HEK293 (cell line): ENCODE measurements at regions not wholly inside any gene's neighbourhood (a gene's known extent, or its start where the extent isn't known, plus 50 kb on each side); places are given as distances from the start of the nearest gene placed in this dataset.
"Not testable (repeated sequence)": the region's sequence is repeated elsewhere in the genome, so short reads cannot be mapped to it uniquely, and the experiment has no call there.

ENCODE experiments used
- CTCF ChIP-seq: fragments of 450-650 bp; formaldehyde crosslinking; IDR thresholded peaks from 2 replicates; pipeline ENCODE4 v1.5.1; 2016; ENCODE audit warnings: missing biosample characterization, missing genetic modification characterization
- PRDM1 ChIP-seq: fragments of 450-650 bp; formaldehyde crosslinking; IDR thresholded peaks from 2 replicates; pipeline ENCODE4; 2016; ENCODE audit warnings: missing biosample characterization, missing genetic modification characterization
- ZBTB17 ChIP-seq: fragments of 450-650 bp; formaldehyde crosslinking; IDR thresholded peaks from 2 replicates; pipeline ENCODE4 v1.5.1; 2016; ENCODE audit warnings: missing biosample characterization, missing genetic modification characterization
- ZNF266 ChIP-seq: fragments of 450-650 bp; formaldehyde crosslinking; IDR thresholded peaks from 2 replicates; pipeline ENCODE4 v1.5.1; 2016; ENCODE audit warnings: missing biosample characterization, missing genetic modification characterization, low read depth
- ZNF549 ChIP-seq: fragments of 450-650 bp; IDR thresholded peaks from 2 replicates; pipeline ENCODE4 v1.5.1; 2018; ENCODE audit warnings: missing biosample characterization, missing genetic modification characterization, mild to moderate bottlenecking, inconsistent platforms, moderate library complexity
- ZNF560 ChIP-seq: fragments of 450-650 bp; formaldehyde crosslinking; IDR thresholded peaks from 2 replicates; pipeline ENCODE4 v1.5.1; 2017; ENCODE audit warnings: missing biosample characterization, missing genetic modification characterization, borderline replicate concordance
- ZNF776 ChIP-seq: fragments of 450-650 bp; formaldehyde crosslinking; IDR thresholded peaks from 2 replicates; pipeline ENCODE4 v1.5.0; 2017; ENCODE audit warnings: missing biosample characterization, missing genetic modification characterization, borderline replicate concordance
- TF ChIP-seq, protein P1 (sequence below): fragments of 450-650 bp; formaldehyde crosslinking; IDR thresholded peaks from 2 replicates; pipeline ENCODE4 v1.5.1; 2016; ENCODE audit warnings: missing biosample characterization, missing genetic modification characterization
- TF ChIP-seq, protein P2 (sequence below): fragments of 450-650 bp; formaldehyde crosslinking; IDR thresholded peaks from 2 replicates; pipeline ENCODE4 v1.5.1; 2016; ENCODE audit warnings: missing biosample characterization, missing genetic modification characterization
- TF ChIP-seq, protein P3 (sequence below): fragments of 450-650 bp; formaldehyde crosslinking; IDR thresholded peaks from 2 replicates; pipeline ENCODE4 v1.5.1; 2016; ENCODE audit warnings: missing biosample characterization, missing genetic modification characterization

DNA sequence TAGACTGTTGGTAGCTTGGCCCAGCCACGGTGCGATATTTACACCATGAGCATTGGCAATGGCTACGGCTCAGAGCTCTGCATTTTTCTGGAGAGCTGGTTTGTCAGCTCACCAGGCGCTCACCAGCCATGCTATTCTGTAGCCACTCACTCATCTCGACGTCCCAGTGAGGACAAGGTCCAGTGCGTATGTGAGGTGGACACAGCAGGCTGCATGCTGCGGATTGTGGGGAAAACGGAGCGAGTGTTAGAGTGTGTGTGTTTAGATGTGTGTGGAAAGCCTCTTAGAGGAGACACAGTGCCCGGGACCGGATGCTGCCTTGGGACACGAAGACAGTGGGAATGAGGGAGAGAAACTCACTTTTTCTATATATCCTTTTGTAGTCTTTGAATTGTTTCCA lies 103.7 kb downstream of the PLXNA1 start:
- TF ChIP-seq, protein P1, sequence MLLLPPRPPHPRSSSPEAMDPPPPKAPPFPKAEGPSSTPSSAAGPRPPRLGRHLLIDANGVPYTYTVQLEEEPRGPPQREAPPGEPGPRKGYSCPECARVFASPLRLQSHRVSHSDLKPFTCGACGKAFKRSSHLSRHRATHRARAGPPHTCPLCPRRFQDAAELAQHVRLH (tag by site-specific recombination): not testable (repeated sequence)
- TF ChIP-seq CTCF (tag by site-specific recombination); ZNF560 (tag by site-specific recombination); ZNF776 (tag by site-specific recombination); ZNF549 (tag by site-specific recombination); PRDM1 (tag by site-specific recombination); ZBTB17 (tag by site-specific recombination); ZNF266: not testable (repeated sequence)
- TF ChIP-seq, protein P2, sequence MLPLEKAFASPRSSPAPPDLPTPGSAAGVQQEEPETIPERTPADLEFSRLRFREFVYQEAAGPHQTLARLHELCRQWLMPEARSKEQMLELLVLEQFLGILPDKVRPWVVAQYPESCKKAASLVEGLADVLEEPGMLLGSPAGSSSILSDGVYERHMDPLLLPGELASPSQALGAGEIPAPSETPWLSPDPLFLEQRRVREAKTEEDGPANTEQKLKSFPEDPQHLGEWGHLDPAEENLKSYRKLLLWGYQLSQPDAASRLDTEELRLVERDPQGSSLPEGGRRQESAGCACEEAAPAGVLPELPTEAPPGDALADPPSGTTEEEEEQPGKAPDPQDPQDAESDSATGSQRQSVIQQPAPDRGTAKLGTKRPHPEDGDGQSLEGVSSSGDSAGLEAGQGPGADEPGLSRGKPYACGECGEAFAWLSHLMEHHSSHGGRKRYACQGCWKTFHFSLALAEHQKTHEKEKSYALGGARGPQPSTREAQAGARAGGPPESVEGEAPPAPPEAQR (tag by site-specific recombination): not testable (repeated sequence)
- TF ChIP-seq, protein P3, sequence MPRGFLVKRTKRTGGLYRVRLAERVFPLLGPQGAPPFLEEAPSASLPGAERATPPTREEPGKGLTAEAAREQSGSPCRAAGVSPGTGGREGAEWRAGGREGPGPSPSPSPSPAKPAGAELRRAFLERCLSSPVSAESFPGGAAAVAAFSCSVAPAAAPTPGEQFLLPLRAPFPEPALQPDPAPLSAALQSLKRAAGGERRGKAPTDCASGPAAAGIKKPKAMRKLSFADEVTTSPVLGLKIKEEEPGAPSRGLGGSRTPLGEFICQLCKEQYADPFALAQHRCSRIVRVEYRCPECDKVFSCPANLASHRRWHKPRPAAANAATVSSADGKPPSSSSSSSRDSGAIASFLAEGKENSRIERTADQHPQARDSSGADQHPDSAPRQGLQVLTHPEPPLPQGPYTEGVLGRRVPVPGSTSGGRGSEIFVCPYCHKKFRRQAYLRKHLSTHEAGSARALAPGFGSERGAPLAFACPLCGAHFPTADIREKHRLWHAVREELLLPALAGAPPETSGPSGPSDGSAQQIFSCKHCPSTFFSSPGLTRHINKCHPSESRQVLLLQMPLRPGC (tag by site-specific recombination): not testable (repeated sequence)
